ENCODE measurements at regions not wholly inside any gene's neighbourhood (a gene's known extent, or its start where the extent isn't known, plus 50 kb on each side); places are given as distances from the start of the nearest gene placed in this dataset.

DNA sequence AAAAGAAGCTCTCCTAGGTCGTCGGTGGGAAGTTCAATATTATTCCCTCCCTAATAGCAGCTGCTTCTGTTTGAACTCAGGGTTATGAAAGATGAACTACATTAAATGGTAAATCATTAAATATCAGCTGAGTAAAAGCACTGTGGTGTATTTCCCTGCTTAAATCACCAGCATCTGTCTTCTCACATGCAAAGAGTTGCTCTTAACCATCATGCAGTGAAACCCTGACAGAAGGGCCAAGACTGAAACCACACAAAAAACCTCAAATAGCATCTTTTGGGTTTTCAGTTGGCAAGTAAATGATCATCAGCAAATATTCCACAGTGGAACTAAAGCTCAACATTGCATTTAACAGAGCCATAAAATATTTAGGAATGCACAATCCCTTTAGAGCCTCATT is 380.0 kb upstream of the ADGRL2 start:
- DNase-seq (ENCODE audit: low read depth, low spot score): no peak
- in situ Hi-C loops (cut with HindIII; ENCODE audit: low pct_unique_long_range_greater_than_20kb, low sequenced_read_pairs): no loop called here
- ChIA-PET POLR2A (no interaction called here), CTCF (interaction anchor here (0.7 kb wide), 1 partner anchor 96 kb away, joined by 4 read pairs; no protein-coding TSS in a partner anchor)
- no peak for ATAC-seq
- H3K4me3 ChIP-seq (ENCODE audit: low read depth in 2 of 2, low read length in 2 of 2): no peak overlapping the region
- no peaks in the 10 kb centered on the region for H3K36me3 ChIP-seq (ENCODE audit: control insufficient read depth, insufficient read depth, low read length)
- H3K27ac ChIP-seq (ENCODE audit: low read length): no peak overlapping the region
- H3K4me1 ChIP-seq (ENCODE audit: control insufficient read depth, insufficient read depth, low read length): no peaks in the 10 kb centered on the region
- no peaks in the 10 kb centered on the region for H3K27me3 ChIP-seq (ENCODE audit: control insufficient read depth, insufficient read depth, low read length)
- no TSS peak for BruUV-seq (replicated peaks)
- no peaks in the 10 kb centered on the region for H3K9me3 ChIP-seq (ENCODE audit: control insufficient read depth, insufficient read depth, low read depth, low read length)
- intact Hi-C loops (cut with micrococcal nuclease; ENCODE audit: unreplicated experiment): no loop called here
- TF ChIP-seq POLR2AphosphoS5 (IDR thresholded peaks at IDR 0.05; ENCODE audit: low read depth, low read length): no peak
- TF ChIP-seq, protein P1, sequence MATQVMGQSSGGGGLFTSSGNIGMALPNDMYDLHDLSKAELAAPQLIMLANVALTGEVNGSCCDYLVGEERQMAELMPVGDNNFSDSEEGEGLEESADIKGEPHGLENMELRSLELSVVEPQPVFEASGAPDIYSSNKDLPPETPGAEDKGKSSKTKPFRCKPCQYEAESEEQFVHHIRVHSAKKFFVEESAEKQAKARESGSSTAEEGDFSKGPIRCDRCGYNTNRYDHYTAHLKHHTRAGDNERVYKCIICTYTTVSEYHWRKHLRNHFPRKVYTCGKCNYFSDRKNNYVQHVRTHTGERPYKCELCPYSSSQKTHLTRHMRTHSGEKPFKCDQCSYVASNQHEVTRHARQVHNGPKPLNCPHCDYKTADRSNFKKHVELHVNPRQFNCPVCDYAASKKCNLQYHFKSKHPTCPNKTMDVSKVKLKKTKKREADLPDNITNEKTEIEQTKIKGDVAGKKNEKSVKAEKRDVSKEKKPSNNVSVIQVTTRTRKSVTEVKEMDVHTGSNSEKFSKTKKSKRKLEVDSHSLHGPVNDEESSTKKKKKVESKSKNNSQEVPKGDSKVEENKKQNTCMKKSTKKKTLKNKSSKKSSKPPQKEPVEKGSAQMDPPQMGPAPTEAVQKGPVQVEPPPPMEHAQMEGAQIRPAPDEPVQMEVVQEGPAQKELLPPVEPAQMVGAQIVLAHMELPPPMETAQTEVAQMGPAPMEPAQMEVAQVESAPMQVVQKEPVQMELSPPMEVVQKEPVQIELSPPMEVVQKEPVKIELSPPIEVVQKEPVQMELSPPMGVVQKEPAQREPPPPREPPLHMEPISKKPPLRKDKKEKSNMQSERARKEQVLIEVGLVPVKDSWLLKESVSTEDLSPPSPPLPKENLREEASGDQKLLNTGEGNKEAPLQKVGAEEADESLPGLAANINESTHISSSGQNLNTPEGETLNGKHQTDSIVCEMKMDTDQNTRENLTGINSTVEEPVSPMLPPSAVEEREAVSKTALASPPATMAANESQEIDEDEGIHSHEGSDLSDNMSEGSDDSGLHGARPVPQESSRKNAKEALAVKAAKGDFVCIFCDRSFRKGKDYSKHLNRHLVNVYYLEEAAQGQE (IDR thresholded peaks at IDR 0.05; ENCODE audit: insufficient read depth in 1 of 2, low read depth in 2 of 2, low read length in 1 of 2): no peak
- TF ChIP-seq, protein P2, sequence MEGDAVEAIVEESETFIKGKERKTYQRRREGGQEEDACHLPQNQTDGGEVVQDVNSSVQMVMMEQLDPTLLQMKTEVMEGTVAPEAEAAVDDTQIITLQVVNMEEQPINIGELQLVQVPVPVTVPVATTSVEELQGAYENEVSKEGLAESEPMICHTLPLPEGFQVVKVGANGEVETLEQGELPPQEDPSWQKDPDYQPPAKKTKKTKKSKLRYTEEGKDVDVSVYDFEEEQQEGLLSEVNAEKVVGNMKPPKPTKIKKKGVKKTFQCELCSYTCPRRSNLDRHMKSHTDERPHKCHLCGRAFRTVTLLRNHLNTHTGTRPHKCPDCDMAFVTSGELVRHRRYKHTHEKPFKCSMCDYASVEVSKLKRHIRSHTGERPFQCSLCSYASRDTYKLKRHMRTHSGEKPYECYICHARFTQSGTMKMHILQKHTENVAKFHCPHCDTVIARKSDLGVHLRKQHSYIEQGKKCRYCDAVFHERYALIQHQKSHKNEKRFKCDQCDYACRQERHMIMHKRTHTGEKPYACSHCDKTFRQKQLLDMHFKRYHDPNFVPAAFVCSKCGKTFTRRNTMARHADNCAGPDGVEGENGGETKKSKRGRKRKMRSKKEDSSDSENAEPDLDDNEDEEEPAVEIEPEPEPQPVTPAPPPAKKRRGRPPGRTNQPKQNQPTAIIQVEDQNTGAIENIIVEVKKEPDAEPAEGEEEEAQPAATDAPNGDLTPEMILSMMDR (IDR thresholded peaks at IDR 0.05): no peak
- TF ChIP-seq TCF7L2 (IDR thresholded peaks at IDR 0.05; ENCODE audit: low read depth, low read length): no peak
- TF ChIP-seq SIN3A (IDR thresholded peaks at IDR 0.05; ENCODE audit: borderline replicate concordance, insufficient read depth, low read depth, low read length): no peak

DNA sequence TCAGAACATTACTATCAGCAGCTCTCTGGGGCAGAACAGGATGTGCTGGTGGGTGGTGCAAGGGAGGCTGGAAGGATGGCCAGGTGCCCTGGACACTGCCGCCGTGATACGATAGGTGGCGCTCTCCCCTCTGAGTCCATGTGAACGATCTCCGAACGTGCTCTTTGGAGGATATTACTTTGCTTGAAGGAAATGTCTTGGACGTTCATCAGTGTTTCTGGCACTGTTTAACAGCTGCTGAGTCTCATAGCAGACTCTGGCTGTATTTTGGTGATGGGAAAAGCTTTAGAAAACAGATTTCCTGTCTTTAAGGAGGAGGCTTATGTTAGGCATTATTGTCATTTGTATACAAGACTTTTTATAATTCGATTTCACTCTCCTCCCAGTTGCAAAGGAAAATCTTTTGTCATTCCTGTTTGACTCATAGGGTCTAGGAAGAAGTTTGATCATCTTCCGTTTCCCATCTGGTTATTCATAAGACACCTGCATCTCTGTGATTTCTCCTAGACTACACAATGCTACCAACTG is 386.2 kb upstream of the ADGRL2 start:
- ChIA-PET CTCF (interaction anchor here (0.5 kb wide), 1 partner anchor 86 kb away, joined by 5 read pairs; no protein-coding TSS in a partner anchor), POLR2A (no interaction called here)
- H3K4me1 ChIP-seq (ENCODE audit: control insufficient read depth, insufficient read depth, low read length): no peaks in the 10 kb centered on the region
- no peak overlapping the region for H3K27ac ChIP-seq (ENCODE audit: low read length)
- DNase-seq (ENCODE audit: low read depth, low spot score): peak; percentile 24
- no peaks in the 10 kb centered on the region for H3K36me3 ChIP-seq (ENCODE audit: control insufficient read depth, insufficient read depth, low read length)
- no peaks in the 10 kb centered on the region for H3K27me3 ChIP-seq (ENCODE audit: control insufficient read depth, insufficient read depth, low read length)
- TF ChIP-seq, protein P2 (IDR thresholded peaks at IDR 0.05): peak; percentile 76
- TF ChIP-seq TCF7L2 (IDR thresholded peaks at IDR 0.05; ENCODE audit: low read depth, low read length): no peak
- intact Hi-C loops (cut with micrococcal nuclease; ENCODE audit: unreplicated experiment): no loop called here
- ATAC-seq: 0 out of 2 replicates have a peak, but pooled peaks have one; percentile 48
- H3K4me3 ChIP-seq (ENCODE audit: low read depth in 2 of 2, low read length in 2 of 2): no peak overlapping the region
- no peaks in the 10 kb centered on the region for H3K9me3 ChIP-seq (ENCODE audit: control insufficient read depth, insufficient read depth, low read depth, low read length)
- BruUV-seq (replicated peaks): no TSS peak
- in situ Hi-C loops (cut with HindIII; ENCODE audit: low pct_unique_long_range_greater_than_20kb, low sequenced_read_pairs): no loop called here

All from Panc1 (cell line).